GM12878 (cell line): ENCODE measurements at regions not wholly inside any gene's neighbourhood (a gene's known extent, or its start where the extent isn't known, plus 50 kb on each side); places are given as distances from the start of the nearest gene placed in this dataset.

ENCODE experiments used
- BMI1 ChIP-seq: fragments of 450-650 bp; IDR thresholded peaks from 2 replicates; pipeline ENCODE4 v1.6.1; 2016; ENCODE audit warnings: mild to moderate bottlenecking, moderate library complexity, borderline replicate concordance
- ELK1 ChIP-seq: IDR thresholded peaks from 2 replicates; pipeline ENCODE4 v1.6.1; 2012; ENCODE audit warnings: low read depth, low read length, improper control_type of control experiment
- MEF2B ChIP-seq: fragments of 450-650 bp; IDR thresholded peaks from 2 replicates; pipeline ENCODE4 v1.6.1; 2018; ENCODE audit warnings: mild to moderate bottlenecking, moderate library complexity; ENCODE audit not compliant: partially characterized antibody, poor library complexity, severe bottlenecking
- NFIC ChIP-seq: IDR thresholded peaks from 2 replicates; pipeline ENCODE4 v1.6.1; 2012; ENCODE audit warnings: low read depth, mild to moderate bottlenecking, inconsistent platforms, low read length, moderate library complexity
- RUNX3 ChIP-seq: IDR thresholded peaks from 2 replicates; pipeline ENCODE4 v1.6.1; 2012; ENCODE audit warnings: low read length, inconsistent platforms
- SUPT20H ChIP-seq: IDR thresholded peaks from 2 replicates; pipeline ENCODE4 v1.6.1; 2011; ENCODE audit warnings: low read depth, mild to moderate bottlenecking, low read length, moderate library complexity, borderline replicate concordance; ENCODE audit not compliant: control insufficient read depth
- ZBTB11 ChIP-seq: fragments of 450-650 bp; formaldehyde crosslinking; IDR thresholded peaks from 2 replicates; pipeline ENCODE4 v1.5.0; 2022; ENCODE audit warnings: mild to moderate bottlenecking, missing genetic modification characterization
- TF ChIP-seq, protein P1 (sequence below): fragments of 150-350 bp; IDR thresholded peaks from 2 replicates; pipeline ENCODE4 v1.6.1; 2016; ENCODE audit warnings: low read depth, low read length
- TF ChIP-seq, protein P2 (sequence below): fragments of 450-650 bp; formaldehyde crosslinking; IDR thresholded peaks from 2 replicates; pipeline ENCODE4 v1.4.0; 2022; ENCODE audit warnings: mild to moderate bottlenecking, moderate library complexity

DNA sequence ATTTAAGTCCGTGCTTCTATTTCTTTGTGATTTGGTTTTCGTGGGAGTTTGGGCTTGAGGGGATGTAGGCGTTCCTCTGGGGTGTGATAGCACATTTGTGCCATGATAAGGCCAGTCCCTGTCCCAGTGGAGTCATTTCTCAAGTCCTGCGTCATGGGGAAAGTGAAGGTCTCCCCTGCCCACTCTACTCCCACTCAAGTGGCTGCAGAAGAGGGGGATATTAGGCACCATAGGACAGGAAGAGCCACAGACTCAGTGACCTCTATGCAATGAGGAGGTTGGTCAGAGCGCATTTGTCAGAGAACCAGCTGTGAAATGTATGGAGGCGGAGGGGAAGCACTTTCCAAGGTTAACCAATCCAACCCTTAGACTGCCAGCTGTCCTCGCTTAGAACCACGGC, 51.9 kb upstream of the EDN1 start (continued):
- TF ChIP-seq, protein P1, sequence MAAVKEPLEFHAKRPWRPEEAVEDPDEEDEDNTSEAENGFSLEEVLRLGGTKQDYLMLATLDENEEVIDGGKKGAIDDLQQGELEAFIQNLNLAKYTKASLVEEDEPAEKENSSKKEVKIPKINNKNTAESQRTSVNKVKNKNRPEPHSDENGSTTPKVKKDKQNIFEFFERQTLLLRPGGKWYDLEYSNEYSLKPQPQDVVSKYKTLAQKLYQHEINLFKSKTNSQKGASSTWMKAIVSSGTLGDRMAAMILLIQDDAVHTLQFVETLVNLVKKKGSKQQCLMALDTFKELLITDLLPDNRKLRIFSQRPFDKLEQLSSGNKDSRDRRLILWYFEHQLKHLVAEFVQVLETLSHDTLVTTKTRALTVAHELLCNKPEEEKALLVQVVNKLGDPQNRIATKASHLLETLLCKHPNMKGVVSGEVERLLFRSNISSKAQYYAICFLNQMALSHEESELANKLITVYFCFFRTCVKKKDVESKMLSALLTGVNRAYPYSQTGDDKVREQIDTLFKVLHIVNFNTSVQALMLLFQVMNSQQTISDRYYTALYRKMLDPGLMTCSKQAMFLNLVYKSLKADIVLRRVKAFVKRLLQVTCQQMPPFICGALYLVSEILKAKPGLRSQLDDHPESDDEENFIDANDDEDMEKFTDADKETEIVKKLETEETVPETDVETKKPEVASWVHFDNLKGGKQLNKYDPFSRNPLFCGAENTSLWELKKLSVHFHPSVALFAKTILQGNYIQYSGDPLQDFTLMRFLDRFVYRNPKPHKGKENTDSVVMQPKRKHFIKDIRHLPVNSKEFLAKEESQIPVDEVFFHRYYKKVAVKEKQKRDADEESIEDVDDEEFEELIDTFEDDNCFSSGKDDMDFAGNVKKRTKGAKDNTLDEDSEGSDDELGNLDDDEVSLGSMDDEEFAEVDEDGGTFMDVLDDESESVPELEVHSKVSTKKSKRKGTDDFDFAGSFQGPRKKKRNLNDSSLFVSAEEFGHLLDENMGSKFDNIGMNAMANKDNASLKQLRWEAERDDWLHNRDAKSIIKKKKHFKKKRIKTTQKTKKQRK = no peak
- TF ChIP-seq SUPT20H (no peak), RUNX3 (no peak), ZBTB11 (no peak), BMI1 (no peak), NFIC (no peak), MEF2B (no peak), ELK1 (no peak)
- TF ChIP-seq, protein P2, sequence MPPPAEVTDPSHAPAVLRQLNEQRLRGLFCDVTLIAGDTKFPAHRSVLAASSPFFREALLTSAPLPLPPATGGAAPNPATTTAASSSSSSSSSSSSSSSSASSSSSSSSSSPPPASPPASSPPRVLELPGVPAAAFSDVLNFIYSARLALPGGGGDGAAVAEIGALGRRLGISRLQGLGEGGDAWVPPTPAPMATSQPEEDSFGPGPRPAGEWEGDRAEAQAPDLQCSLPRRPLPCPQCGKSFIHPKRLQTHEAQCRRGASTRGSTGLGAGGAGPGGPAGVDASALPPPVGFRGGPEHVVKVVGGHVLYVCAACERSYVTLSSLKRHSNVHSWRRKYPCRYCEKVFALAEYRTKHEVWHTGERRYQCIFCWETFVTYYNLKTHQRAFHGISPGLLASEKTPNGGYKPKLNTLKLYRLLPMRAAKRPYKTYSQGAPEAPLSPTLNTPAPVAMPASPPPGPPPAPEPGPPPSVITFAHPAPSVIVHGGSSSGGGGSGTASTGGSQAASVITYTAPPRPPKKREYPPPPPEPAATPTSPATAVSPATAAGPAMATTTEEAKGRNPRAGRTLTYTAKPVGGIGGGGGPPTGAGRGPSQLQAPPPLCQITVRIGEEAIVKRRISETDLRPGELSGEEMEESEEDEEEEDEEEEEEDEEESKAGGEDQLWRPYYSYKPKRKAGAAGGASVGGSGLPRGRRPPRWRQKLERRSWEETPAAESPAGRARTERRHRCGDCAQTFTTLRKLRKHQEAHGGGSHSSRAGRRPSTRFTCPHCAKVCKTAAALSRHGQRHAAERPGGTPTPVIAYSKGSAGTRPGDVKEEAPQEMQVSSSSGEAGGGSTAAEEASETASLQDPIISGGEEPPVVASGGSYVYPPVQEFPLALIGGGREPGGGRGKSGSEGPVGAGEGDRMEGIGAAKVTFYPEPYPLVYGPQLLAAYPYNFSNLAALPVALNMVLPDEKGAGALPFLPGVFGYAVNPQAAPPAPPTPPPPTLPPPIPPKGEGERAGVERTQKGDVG (CRISPR knock-in tag) = no peak
